Nucleus accumbens (tissue), 56 donors: ENCODE measurements at regions not wholly inside any gene's neighbourhood (a gene's known extent, or its start where the extent isn't known, plus 50 kb on each side); places are given as distances from the start of the nearest gene placed in this dataset.

Experiments
- DNase-seq, 56 donors: peaks; one replicate each; lab custom pipeline; 2025; lab: John Stamatoyannopoulos, UW

GRCh38 chr2:181828122-181828705 lies 63.3 kb upstream of the ITPRID2 start:
- no peak for DNase-seq

GRCh38 chr2:181829230-181829629 lies 62.3 kb upstream of the ITPRID2 start:
- DNase-seq, result no peak

DNA sequence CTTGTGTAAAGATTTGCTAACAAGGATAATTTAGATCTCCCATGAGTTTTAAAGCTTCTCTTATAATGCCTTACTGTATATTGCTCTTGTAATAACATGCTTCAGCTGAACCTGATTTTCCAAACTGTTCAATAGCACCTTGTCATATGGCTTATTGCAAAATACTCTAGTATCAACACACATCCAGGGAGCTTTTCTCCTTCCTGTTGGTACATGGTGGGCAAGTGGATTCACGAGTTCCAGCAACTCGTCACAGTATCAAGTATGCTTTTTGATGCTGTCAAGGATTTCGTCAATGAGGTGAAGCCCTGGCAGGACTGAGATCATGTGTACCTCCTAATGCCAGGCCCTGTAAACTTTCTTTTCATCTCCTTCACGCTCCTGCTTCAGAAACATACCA lies 59.5 kb upstream of the ITPRID2 start:
- no peak for DNase-seq

DNA sequence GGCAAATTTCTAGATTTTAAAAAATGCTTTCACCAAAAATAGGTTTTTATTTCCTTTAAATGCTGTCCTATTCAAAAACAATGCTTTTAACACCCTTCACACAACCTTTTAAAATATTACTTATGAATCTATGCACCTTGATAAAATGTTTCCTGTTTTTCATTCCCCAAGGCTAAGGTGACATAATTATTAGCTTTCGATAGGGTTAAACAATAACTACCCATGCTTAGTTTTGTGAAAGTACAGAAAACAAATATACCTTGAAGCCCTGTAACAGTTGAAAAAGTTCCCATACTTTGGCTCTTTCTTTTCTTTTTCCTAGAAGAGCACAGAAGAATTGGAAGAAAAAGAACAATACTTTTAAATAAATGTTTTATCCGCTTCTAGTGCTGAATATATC lies 54.9 kb upstream of the ITPRID2 start:
- no peak for DNase-seq

GRCh38 chr2:181837563-181837962 lies 54.0 kb upstream of the ITPRID2 start:
- DNase-seq, result no peak

- DNase-seq, result no peak
Observed at GRCh38 chr2:181839811-181840210, 51.7 kb upstream of the ITPRID2 start.

DNA sequence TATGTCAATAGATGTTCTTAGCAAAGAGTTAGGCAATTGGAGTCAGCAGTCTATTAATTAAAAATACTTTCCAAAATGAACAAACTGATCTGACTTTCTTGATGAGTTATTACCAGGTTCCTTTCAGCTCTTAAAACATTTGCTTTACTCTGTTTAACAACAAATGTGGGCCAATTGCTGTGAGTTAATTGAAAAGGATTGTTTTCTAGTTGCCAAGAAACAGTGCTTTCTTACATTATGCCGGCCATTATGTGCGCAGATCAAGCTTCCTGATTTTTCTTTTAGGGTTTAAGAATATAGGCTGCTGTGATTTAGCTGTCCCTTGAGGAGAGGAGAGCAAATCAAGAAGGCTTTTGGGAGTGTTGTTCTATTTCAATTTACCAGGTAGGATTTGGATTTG lies 50.5 kb upstream of the ITPRID2 start:
- no peak for DNase-seq
